GM23248 (cell line): ENCODE measurements at regions not wholly inside any gene's neighbourhood (a gene's known extent, or its start where the extent isn't known, plus 50 kb on each side); places are given as distances from the start of the nearest gene placed in this dataset.

Experiments
- EZH2 ChIP-seq: fragments of 200-600 bp; sonication (generic); IDR thresholded peaks from 2 replicates; pipeline ENCODE4 v1.6.1; 2018; ENCODE audit warnings: antibody characterized with exemption, mild to moderate bottlenecking; ENCODE audit not compliant: insufficient read depth, poor library complexity, severe bottlenecking
- EZH2phosphoT487 ChIP-seq: fragments of 200-600 bp; sonication (generic); IDR thresholded peaks from 2 replicates; pipeline ENCODE4 v1.6.1; 2018; ENCODE audit warnings: antibody characterized with exemption, moderate library complexity, mild to moderate bottlenecking, low read depth; ENCODE audit not compliant: insufficient read depth

DNA sequence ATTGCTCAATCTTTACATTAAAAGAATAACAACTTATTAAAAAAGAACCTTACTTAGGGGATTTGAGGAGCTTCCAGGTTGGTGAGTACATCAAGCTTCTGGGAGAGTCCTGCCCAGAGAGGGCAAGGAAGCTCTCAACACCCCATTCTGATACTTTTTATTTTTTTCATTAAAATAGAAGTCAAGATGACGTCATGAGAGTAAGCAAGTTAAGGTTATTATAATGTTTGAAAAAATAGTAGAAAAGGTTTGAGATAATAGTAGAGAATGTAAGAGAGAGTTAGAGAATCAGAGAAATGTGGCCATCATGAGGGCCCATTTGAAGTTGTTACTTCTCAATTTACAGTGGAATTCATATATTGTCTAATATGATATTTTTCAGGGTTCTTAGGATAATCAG lies 221.0 kb upstream of the SLC16A7 start:
- no peak for TF ChIP-seq EZH2
- TF ChIP-seq EZH2phosphoT487: no peak
